H1 (cell line): ENCODE measurements at regions not wholly inside any gene's neighbourhood (a gene's known extent, or its start where the extent isn't known, plus 50 kb on each side); places are given as distances from the start of the nearest gene placed in this dataset.

Experiments used
- CTBP2 ChIP-seq: IDR thresholded peaks from 2 replicates; pipeline ENCODE4 v1.7.0; 2011; ENCODE audit warnings: borderline replicate concordance, mild to moderate bottlenecking, moderate library complexity, mixed read lengths, low read length; ENCODE audit not compliant: insufficient read depth, insufficient read length
- E2F6 ChIP-seq: IDR thresholded peaks from 2 replicates; pipeline ENCODE4 v1.6.1; 2012; ENCODE audit warnings: inconsistent platforms
- SIN3A ChIP-seq, 2 experiments: IDR thresholded peaks in 1 of 2; conservative IDR thresholded peaks in 1 of 2; 2 replicates each; pipeline ENCODE4 v1.6.1; 2011 to 2012; ENCODE audit warnings: low read length in 2 of 2, improper control_type of control experiment in 1 of 2, low read depth in 1 of 2, mild to moderate bottlenecking in 1 of 2

DNA sequence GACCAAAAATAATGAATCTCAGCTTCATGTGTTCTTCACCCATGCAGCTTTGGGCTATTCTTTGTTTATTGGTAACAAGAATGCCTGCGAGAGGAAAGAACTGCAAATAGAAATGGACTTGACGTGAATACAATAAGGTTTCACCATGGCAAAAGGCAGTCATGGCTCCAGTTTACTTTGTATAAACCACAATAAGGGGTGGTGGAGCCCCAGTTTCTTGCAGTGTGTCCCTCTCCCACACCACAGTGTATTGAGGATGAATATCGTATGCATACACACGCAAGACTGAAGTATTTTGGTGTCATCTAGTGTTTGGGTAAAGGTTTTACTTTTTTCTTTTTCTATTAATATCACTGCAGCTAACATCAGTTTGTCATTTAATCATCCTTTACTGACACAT lies 159.7 kb upstream of the CNTN4 start (continued):
- TF ChIP-seq E2F6 = no peak
- TF ChIP-seq CTBP2 = no peak
- TF ChIP-seq SIN3A (conservative IDR thresholded peaks at IDR 0.05 in 1 of 2, IDR thresholded peaks at IDR 0.05 in 1 of 2; ENCODE audit: low read depth in 1 of 2, low read length in 2 of 2) = no peak
